ENCODE measurements at regions not wholly inside any gene's neighbourhood (a gene's known extent, or its start where the extent isn't known, plus 50 kb on each side); places are given as distances from the start of the nearest gene placed in this dataset.
"Not testable (repeated sequence)": the region's sequence is repeated elsewhere in the genome, so short reads cannot be mapped to it uniquely, and the experiment has no call there.

DNA sequence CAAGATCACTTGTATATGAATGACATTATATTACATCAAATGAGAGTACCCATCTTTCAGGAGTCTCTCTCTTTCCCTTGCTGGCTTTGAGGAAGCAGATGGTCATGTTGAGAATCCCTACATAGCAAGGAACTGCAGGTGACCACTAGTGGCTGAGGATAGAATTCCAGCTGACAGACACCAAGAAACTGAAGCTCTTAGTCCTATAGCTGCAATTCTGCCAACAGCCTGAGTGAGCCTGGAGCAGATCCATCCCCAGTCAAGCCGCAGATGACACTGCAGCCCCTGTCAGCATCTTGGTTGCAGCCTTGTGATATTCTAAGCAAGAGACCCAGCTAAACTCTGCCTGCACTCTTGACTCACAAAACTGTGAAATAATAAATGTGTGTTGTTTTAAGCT lies 531.5 kb downstream of the CSNK1G3 start:
- DNase-seq, result no peak

DNA sequence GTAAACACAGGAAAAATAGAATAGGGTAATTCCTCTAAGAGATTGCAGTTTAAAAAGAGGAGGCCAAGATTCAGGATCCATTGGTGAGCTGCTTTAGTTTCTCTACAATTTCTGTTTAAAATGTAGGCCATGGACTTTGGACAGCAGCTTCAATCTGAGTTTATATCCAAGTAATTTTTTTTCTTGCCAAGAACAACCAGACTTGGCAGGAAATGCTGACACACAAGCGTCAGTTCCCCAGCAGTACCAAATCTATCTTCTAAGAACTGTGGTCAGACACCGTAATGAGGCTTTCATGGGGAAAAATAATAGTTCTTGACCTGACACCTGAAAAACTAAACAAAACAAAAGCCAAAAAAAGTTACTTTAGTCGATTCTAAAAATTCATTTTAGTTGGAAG lies 528.8 kb downstream of the CSNK1G3 start:
- no peak for DNase-seq

DNA sequence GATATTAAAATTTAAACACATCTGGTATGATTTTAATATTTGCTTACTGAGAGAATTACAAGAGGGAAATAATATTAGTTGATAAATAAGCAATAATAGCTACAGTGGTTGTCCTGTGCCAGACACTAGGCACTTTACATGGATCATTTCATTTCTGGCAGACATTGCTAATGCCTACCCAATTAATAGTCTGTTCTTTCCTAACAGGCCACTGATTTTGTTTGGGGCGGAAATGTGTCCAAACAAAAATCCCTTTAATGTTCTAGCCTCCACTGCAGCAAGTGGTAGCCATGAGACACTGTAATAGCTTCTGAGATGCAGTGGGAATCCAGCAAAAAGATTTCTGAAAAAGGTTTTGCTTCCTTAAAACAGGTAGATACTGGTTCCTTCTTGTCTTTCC lies 527.4 kb downstream of the CSNK1G3 start:
- DNase-seq, result no peak

DNA sequence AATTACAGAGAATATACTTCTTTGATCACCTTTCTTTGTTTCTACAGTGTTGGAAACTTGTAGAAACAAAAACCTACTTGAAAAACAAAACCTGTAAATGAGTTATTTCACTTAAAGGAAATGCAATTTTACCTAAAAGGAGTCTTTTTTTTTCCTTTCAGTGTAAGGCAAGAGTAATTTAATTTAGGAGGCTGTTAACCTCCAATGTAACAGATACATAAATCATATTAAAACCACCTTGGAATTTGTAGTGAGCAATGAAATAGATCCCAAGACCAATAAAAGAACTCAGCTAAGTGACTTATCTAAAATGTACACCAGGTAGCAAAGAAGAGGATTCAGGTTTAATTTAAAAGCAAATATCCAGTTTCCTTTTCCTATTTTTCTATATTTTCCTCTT lies 524.8 kb downstream of the CSNK1G3 start:
- DNase-seq, result no peak

DNA sequence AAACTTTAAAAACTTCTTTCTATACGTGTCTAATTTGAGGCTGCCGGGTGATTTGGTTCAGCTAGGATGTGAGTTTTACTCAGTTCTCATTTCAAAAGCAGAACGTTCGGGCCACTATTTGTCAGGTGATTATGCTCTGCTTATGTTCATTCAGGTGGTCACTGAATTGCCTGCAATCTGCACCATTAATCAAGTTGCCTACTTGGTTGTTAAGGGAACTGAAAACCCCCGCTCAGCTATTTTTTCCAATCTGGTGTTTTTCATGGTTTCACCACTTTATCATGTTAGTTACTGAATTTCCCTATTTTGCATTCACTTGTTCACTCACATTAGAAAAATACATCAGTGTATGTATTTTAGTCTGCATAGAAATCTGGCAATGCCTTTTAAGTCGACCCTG lies 523.0 kb downstream of the CSNK1G3 start:
- peak; percentile 37 for DNase-seq

DNA sequence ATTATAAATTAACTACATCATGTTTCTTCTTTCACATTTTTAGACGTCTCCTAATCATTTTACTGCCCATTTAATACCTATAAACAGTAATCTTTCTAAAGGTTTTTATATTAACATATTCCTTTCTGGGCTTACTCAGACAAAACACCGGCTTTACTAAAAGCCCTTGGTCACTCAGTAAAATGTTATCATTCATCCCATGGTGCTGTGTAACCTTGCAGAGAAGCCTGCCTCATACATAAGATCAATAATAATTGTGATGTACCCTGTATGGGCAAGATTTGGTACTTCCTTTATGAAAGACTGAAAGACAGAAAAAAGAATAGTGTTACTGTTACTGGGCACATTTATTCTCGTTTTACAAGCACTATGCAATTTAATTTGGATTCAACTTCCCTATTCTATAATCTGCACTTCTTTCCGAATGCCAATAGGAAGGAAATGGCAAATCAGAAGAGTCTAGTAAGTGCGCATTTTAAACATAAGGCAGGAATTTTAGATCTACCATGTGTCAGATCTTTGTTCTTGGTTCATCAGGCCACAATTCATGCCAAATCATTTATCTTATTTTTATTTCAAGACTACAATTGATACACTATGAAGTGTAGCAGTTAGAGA lies 522.2 kb downstream of the CSNK1G3 start:
- no peak for DNase-seq

DNA sequence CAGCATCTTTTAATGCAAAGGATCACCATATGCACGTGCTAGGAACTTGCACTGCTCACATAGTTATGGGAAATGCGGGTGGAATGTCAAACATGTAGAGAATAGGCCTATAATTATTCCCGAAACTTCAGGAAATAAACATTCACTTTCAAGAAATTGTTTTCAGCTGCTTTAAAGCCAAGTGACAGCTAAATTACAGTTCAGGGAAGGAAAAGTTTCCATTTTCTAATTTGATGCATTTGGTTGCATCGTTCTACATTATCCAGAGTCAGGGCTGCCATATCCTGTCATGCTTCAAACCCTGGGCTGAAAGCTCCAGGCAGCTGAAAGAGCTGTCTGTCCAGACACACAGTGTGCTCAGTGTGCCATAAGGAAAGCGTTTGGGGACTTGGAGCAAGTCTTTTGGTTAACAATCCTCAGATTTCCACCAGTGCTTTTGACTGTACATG lies 518.1 kb downstream of the CSNK1G3 start:
- no peak for DNase-seq

DNA sequence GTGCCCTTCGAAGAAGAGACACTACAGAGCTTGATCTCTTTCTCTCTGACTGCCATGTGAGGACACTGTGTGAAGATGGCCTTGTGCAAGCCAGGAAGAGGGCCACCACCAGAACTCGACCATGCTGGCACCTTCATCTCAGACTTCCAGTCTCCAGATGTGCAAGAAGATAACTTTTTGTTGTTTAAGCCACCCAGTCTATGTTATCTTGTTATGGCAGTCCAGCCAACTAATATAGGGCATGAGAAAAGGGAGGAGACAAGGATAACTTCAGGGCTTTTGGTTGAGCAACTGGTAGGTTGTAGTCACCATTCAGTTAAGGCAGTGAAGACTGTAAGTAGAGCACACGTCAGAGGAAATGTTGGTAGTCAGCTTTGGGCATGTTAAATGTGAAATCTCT lies 515.5 kb downstream of the CSNK1G3 start:
- DNase-seq, result no peak

DNA sequence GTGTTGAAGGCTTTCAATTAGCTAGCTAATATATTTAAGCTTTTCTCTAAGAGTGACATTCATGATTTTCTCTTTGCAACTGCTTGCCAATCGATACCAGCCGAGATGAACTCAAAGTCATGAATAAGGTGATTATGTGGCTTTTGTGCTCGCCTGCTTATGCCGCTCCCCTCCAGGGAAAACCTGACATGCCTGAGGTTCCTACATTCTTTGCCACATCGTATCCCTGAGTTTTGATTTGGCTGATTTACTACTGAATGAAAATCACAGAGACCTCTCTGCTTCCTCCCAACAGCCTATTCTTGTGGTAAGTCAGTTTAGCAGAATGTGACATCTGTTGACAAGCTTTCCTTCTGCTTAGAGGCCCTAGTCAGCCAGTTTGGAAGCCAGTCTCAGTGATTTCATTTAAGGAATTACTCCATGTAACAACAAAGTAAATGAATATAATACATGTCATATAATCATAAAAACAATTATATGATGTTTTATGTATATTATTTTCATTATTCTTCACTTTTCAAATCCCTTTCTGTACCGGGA lies 513.4 kb downstream of the CSNK1G3 start:
- DNase-seq, result no peak

DNA sequence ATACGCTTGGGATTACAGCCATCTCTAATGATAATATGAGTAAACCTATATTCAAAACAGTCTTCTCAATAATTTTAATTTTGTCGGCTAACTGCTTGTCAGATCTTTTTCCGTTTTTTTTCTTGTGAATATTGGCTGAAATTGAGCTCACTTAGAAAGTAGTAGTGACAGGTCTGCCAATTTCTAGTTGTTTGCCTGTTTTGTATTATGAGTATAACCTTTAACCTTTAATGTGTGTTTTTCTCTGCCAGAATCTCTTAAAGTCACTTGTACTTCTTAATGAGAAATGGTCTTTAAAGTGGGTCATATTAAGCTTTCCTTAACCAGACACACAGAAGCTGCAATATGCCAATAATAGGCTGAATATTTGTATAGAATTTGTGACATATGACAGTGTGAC lies 511.0 kb downstream of the CSNK1G3 start:
- no peak for DNase-seq

DNA sequence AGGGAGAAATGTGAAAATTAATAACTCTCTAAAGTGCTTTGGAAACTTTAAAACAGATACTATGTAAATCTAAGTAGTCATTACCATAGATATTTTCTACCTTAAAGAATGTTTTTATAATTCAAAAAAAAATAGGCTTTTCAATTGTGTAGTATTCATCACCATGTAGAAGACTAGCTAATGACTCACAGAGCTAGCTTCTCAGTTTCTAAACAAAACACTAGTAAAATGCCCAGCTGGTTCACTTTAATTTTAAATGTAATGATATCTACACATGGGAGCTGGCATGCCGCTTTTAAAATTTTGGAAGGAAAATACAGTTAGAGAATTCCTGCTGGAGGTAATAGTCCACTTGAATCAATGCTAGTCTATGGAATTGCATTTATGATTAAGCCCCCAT lies 509.8 kb downstream of the CSNK1G3 start:
- DNase-seq, result no peak

DNA sequence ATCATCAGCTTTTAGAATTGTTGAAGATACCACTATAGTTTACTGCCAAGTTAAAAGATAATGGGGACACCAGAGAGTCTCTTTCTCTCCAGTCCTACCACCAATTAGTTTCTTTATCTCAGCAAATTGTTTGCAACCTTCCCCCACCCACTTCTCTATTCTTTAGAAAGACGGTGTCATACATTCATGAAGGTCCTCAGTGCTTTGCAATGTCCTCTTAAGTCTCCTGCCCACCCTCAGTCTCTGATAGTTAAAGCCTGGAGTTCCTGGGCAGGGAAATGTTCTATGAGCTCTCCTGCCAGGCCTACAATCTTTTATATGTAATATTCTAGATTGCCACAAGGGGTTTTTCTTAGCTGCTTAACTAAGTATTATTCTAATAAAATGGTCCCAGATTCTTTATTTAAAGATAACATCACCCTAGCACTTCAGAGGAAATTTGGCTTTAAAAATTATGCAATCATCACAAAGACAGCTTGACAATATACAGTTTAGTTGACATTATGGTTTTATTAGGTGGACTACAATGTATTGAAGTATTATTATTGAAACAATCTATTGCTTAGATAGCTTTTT lies 509.2 kb downstream of the CSNK1G3 start:
- no peak for DNase-seq

DNA sequence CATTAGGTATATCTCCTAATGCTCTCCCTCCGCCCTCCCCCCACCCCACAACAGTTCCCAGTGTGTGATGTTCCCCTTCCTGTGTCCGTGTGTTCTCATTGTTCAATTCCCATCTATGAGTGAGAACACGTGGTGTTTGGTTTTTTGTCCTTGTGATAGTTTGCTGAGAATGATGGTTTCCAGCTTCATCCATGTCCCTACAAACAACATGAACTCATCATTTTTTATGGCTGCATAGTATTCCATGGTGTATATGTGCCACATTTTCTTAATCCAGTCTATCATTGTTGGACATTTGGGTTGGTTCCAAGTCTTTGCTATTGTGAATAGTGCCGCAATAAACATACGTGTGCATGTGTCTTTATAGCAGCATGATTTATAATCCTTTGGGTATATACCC lies 505.3 kb downstream of the CSNK1G3 start:
- not testable (repeated sequence) for DNase-seq

DNA sequence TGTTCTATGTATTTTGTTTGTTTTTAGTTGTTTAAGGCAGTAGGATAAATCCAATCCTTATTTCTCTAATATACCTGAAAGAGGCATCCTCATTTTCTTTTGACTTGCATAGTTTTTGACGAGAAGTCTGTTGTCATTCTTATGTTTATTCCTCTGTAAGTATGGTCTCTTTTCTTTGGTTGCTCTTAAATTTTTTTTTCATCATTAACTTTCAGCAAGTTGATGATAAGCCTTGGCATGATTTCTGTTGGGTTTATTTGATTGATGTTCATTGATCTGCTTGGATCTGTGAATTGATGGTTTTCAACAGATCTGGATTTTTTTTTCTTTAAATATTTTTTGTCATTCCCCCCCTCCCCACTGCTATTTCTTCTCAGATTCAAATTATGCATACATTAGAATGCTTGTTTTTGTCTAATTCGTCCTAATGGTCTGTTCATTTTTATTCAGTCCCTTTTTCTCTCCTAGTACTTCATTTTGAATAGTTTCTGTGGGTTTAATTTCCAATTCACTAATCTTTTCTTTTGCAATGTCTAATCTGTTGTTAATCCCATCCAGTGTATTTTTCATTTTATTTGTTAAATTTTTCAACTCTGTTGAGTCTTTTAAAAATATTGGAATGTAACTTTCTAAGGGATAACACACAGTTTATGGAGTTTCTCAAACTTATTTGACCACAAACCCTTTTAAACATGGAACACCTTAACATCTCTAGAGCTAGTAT lies 495.9 kb downstream of the CSNK1G3 start:
- no peak for DNase-seq

DNA sequence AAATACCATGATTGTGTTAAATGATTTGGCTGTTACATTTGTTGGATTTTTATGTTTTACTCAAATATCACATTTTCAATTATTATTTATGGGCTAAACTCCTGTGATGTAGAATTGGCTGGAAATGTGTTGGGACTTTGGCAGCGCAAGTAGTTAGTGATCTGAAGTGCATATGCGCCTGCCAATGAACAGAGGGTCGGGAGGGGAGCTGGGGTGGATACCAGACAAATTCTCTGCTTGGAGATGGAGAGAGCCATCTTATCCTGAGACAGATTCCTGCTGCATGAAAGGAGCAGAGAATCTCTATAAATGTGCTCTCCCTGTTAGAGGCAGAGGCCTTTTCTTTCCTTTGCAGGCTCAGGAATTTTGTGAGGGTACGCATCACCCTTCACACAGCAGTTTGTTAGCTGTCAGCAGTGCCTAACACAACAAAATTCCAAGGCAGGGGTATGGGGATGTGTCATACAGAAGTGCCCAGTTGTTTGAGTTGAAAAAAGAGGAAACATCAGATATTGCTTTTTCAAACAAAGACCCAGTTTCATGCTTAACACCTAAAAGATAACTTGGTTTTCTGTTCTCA lies 489.1 kb downstream of the CSNK1G3 start:
- DNase-seq, result no peak

DNA sequence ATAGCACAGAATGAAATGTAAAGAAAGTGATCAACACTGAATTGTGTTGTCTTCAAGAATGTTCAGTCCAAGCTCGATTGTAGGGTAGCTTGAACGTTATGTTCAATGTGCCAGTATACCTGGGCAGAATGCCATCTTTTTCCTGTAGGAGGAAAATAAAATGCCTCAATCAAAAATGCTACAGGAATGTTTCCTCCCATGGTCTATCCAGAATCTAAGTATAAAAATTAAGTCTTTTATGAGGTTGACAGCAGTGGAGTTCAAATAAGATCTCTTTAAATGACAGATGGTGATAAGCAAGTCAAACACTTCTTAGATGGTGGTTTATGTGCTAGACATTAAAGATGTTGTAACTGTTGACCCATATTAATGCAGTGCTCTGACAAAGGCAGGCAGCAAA lies 488.6 kb downstream of the CSNK1G3 start:
- no peak for DNase-seq

DNA sequence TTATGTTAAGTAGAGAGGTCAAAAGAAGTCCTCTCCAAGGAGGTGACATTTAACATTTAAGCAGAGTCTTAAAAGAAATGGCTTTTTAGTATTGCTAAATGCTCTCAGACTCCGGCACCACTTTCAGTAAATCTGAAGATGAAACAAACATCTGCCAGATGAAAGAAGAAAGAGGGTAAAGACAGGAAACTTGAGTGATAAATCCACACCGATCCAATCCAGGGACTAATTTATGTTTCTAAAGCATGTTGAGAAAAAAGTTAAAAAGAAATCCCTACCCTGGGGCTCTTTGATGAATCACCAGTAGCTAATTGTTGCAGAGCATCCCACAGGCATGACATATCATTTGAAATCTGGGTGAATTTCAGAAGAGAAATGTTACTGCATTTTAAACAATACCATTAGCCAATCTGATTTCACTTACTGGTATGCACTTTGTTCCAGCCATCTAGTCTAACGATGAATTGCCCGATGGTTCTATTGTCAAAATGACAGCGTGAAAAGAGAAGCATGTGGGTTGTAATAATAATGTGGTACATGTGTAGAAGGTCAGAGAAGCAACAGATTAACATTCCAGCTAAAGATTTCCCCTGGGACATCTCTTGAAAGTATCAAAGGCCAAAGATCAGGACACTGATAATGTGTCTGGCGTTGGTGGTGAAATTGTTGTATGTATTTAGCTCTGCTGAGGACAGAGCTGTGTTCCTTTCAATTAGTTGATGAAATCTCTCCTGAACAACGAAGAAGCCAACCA lies 485.7 kb downstream of the CSNK1G3 start:
- no peak for DNase-seq

DNA sequence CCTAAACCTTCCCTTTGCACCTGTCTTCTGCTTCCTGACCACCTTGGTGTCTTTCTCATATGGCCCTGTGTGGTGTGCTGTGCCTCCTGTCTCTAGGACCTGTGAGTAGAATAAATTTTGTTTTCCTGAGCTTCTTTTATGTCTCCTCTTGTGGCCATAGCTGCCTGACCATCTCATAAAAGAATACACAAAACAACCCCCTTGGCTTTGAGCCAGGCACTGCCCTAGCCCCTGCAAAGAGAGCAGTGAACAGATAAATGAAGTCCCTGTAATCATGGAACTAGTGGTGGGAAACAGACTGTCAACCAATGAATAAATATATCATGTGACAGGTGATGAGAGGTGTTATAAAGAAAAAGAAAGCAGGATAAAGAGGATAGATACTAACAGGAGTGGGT lies 485.1 kb downstream of the CSNK1G3 start:
- DNase-seq, result no peak

DNA sequence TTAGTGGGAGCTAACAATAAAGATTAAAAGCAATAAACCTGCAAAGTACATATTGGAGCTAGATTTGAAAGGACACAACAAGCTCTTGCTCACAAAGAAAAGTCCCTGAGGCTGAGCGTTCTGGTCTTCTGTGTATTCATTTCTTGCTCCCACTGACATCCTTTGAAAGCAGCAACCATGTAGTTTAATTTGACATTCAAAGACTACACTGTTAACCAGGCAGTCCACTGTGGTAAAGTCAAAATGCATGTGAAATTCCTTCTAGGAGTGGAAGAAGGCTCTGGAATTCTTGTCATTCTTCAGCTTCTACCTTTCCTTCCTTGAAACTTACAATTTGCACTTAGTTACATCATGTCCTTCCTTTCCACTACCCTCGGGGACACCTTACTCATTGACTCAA lies 480.7 kb downstream of the CSNK1G3 start:
- no peak for DNase-seq

DNA sequence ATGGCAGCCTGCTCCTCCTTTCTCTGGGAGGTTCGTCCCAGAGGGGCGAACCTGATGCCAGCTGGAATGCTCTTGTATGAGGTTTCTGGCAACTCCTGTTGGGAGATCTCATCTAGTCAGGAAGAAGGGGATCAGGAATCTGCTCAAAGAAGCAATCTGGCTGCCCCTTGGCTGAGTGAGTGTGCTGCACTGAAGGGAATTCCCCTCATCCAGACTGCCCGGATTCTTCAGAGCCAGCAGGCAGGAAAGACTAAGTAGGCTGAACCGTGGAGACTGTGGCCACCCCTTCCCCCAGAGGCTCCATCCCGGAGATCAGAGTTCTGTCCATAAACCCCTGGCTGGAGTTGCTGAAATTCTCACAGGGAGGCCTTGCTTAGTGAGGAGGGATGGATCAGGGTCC lies 476.0 kb downstream of the CSNK1G3 start:
- no peak for DNase-seq

DNA sequence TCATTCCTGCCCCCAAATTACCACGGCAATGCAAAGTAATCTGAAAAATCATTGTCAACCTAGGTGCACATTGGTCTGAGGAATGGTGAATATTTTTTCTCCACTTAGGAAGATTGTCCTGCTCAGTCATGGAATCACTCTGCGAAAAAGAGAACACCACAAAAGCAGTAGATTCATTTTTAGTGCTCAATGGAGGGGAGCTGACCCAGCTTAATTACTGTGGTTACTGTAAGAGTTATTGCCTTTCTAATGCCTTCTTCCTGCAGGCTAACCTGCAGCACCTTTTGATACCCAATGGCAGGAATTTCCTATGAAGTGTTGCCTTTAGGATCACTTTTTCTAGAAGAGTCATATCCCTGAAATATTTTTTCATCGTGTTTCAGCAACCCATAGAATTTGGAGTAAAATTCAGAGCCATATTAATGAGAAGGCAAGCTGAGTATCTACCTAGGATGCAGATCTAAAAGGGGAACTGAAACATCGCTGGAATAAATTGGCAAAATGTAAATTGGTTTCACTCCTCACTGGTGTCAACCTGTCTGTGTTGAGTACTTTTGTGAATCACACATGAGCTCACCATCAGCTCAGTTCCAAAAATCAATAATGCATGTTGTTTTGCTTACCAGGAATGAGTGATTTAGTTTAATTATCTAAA lies 464.5 kb downstream of the CSNK1G3 start:
- DNase-seq, result no peak

DNA sequence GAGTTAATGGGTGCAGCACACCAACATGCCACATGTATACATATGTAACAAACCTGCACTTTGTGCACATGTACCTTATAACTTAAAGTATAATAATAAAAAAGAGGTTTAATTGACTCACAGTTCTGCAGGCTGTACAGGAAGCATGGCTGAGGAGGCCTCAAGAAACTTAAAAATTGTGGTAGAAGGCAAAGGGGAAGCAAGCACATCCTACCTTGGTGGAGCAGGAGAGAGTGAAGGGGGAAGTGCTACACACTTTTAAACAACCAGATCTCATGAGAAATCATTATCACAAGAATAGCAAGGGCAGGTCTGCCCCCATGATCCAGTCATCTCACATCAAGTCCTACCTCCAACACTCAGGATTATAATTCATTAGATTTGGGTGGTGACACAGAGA lies 463.5 kb downstream of the CSNK1G3 start:
- DNase-seq, result not testable (repeated sequence)

DNA sequence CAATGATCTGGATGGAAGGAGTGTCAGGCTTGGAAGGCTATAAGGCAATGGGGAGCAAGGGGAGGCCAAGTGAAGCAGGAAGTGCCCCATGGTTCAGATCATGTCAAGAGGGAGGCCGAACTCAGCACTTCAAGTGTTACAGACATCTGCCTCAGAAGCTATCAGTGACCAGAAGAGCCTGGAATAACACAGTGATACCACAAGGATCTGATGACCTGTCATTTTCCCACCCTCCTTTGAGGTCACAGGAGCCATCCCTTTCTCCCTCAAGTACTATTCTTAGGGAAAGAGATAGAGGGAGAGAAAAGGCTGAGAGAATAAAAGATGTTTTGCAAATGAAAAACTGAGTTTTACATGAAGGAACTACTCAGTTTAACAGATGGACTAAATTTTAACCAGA lies 454.8 kb downstream of the CSNK1G3 start:
- DNase-seq, result no peak

Data from CD4-positive, alpha-beta T cell treated with Interferon gamma for 1 hour (primary cell).